ENCODE measurements at regions not wholly inside any gene's neighbourhood (a gene's known extent, or its start where the extent isn't known, plus 50 kb on each side); places are given as distances from the start of the nearest gene placed in this dataset.

DNA sequence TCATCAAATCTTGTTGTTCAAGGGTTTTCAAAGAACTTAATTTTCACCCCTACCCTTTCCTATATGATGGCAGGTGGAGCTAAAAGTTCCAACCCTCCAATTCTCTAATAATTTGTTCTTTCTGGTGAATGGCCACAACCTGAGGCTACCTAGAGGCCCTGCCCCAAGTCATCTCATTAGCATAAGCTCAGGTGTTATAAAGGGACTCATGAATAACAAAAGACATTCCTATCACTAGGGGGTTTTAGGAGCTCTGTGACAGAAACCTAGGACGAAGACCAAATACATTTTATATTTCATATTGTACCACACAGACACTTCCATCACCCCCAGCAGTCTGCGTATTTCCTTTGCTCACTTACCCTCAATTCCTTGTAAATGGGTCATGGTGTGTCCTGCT lies 483.6 kb upstream of the EPHA6 start:
- TF ChIP-seq POLR2A (IDR thresholded peaks at IDR 0.05): no peak
- TF ChIP-seq, protein P1, sequence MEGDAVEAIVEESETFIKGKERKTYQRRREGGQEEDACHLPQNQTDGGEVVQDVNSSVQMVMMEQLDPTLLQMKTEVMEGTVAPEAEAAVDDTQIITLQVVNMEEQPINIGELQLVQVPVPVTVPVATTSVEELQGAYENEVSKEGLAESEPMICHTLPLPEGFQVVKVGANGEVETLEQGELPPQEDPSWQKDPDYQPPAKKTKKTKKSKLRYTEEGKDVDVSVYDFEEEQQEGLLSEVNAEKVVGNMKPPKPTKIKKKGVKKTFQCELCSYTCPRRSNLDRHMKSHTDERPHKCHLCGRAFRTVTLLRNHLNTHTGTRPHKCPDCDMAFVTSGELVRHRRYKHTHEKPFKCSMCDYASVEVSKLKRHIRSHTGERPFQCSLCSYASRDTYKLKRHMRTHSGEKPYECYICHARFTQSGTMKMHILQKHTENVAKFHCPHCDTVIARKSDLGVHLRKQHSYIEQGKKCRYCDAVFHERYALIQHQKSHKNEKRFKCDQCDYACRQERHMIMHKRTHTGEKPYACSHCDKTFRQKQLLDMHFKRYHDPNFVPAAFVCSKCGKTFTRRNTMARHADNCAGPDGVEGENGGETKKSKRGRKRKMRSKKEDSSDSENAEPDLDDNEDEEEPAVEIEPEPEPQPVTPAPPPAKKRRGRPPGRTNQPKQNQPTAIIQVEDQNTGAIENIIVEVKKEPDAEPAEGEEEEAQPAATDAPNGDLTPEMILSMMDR (IDR thresholded peaks at IDR 0.05): no peak

All from thyroid gland (tissue), 4 donors.